ENCODE measurements at regions not wholly inside any gene's neighbourhood (a gene's known extent, or its start where the extent isn't known, plus 50 kb on each side); places are given as distances from the start of the nearest gene placed in this dataset.

GRCh38 chr2:64220265-64220664, 76.0 kb upstream of the PELI1 start:
- no peak for TF ChIP-seq CTCF (IDR thresholded peaks at IDR 0.05)
- TF ChIP-seq YY1 (IDR thresholded peaks at IDR 0.05; ENCODE audit: low read depth), result no peak
- no peak for TF ChIP-seq JUND (IDR thresholded peaks at IDR 0.05)
- no peak for TF ChIP-seq RFX5 (IDR thresholded peaks at IDR 0.05; ENCODE audit: low read length)
- TF ChIP-seq EZH2phosphoT487 (IDR thresholded peaks at IDR 0.05; ENCODE audit: borderline replicate concordance, low read depth), result no peak
- no peak for TF ChIP-seq MAX (IDR thresholded peaks at IDR 0.05; ENCODE audit: low read depth)
- TF ChIP-seq NRF1 (IDR thresholded peaks at IDR 0.05; ENCODE audit: low read depth, low read length), result no peak
- TF ChIP-seq GABPA (IDR thresholded peaks at IDR 0.05; ENCODE audit: low read depth), result no peak
- TF ChIP-seq POLR2AphosphoS5 (IDR thresholded peaks at IDR 0.05; ENCODE audit: low read depth, low read length), result no peak
- TF ChIP-seq ELF1 (IDR thresholded peaks at IDR 0.05), result no peak
- no peak for TF ChIP-seq TEAD4 (IDR thresholded peaks at IDR 0.05; ENCODE audit: borderline replicate concordance, insufficient read depth)
- no peak for TF ChIP-seq RAD21 (IDR thresholded peaks at IDR 0.05; ENCODE audit: low read length)

Measured in SK-N-SH (cell line).